ENCODE measurements at regions not wholly inside any gene's neighbourhood (a gene's known extent, or its start where the extent isn't known, plus 50 kb on each side); places are given as distances from the start of the nearest gene placed in this dataset.

- H3K27me3 ChIP-seq (replicated peaks in 2 of 5; ENCODE audit: control insufficient read depth in 4 of 5, insufficient read depth in 5 of 5, low read length in 4 of 5): peaks cover 0 to 5% (median 0%) of the 10 kb centered on the region in 5 experiments
- H3K27ac ChIP-seq (ENCODE audit: insufficient read depth in 1 of 2, low read depth in 1 of 2, low read length in 2 of 2, poor library complexity in 1 of 2, severe bottlenecking in 2 of 2): no peak overlapping the region
- H3K4me1 ChIP-seq (ENCODE audit: control extremely low read depth in 1 of 4, control insufficient read depth in 4 of 4, insufficient read depth in 4 of 4, low read length in 3 of 4): no peaks in the 10 kb centered on the region
- H3K4me3 ChIP-seq (ENCODE audit: control insufficient read depth in 1 of 7, extremely low read depth in 1 of 7, insufficient read depth in 4 of 7, low read depth in 2 of 7, low read length in 6 of 7): no peak overlapping the region
- H3K9me3 ChIP-seq (ENCODE audit: control extremely low read depth in 1 of 5, control insufficient read depth in 4 of 5, insufficient read depth in 2 of 5, low read depth in 1 of 5, low read length in 4 of 5): no peaks in the 10 kb centered on the region
- no peak for DNase-seq
- ChIA-PET CTCF (no interaction called here), POLR2A (no interaction called here)
- H3K36me3 ChIP-seq (ENCODE audit: control insufficient read depth in 4 of 4, insufficient read depth in 4 of 4, low read length in 3 of 4): no peaks in the 10 kb centered on the region
- WGBS (ENCODE audit: insufficient coverage): 100% methylated on average over 5 of the region's 10 CpGs
These were observed 239.2 kb upstream of the PLET1 start for GRCh38 chr11:112499881-112500204.

DNA sequence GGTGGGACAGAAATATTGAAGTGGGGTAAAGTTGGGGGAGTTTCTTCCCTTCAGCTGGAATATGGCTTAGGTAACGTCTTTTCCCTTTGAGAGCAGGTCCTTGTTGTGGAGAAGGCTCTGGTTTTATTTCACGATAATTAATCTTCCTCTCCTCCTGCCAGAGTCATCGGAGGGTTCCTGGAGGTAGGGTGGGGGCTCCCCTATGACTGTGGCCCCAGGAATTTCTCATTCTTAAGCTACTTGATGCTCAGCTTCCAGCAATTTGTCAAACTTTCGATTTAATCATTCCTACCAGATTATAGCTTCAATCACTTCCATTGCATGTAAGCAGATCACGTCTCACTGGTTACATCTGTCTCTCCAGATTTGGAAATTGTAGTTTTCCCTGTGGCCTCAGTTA lies 242.8 kb upstream of the PLET1 start:
- DNase-seq: no peak
- Histone ChIP-seq H3K27ac (ENCODE audit: insufficient read depth in 1 of 2, low read depth in 1 of 2, low read length in 2 of 2, poor library complexity in 1 of 2, severe bottlenecking in 2 of 2) (no peak overlapping the region), H3K4me3 (ENCODE audit: control insufficient read depth in 1 of 7, extremely low read depth in 1 of 7, insufficient read depth in 4 of 7, low read depth in 2 of 7, low read length in 6 of 7) (no peak overlapping the region), H3K27me3 (replicated peaks in 2 of 5; ENCODE audit: control insufficient read depth in 4 of 5, insufficient read depth in 5 of 5, low read length in 4 of 5) (peaks cover 0 to 5% (median 0%) of the 10 kb centered on the region in 5 experiments), H3K36me3 (ENCODE audit: control insufficient read depth in 4 of 4, insufficient read depth in 4 of 4, low read length in 3 of 4) (no peaks in the 10 kb centered on the region), H3K9me3 (ENCODE audit: control extremely low read depth in 1 of 5, control insufficient read depth in 4 of 5, insufficient read depth in 2 of 5, low read depth in 1 of 5, low read length in 4 of 5) (no peaks in the 10 kb centered on the region), H3K4me1 (ENCODE audit: control extremely low read depth in 1 of 4, control insufficient read depth in 4 of 4, insufficient read depth in 4 of 4, low read length in 3 of 4) (peaks cover 0 to 2% (median 0%) of the 10 kb centered on the region in 4 experiments)
- WGBS (ENCODE audit: insufficient coverage): 91% methylated on average over 4 of the region's 5 CpGs
- ChIA-PET CTCF (interaction anchor here (0.9 kb wide), 1 partner anchor 10 kb away, joined by 3 read pairs; no protein-coding TSS in a partner anchor), POLR2A (no interaction called here)

DNA sequence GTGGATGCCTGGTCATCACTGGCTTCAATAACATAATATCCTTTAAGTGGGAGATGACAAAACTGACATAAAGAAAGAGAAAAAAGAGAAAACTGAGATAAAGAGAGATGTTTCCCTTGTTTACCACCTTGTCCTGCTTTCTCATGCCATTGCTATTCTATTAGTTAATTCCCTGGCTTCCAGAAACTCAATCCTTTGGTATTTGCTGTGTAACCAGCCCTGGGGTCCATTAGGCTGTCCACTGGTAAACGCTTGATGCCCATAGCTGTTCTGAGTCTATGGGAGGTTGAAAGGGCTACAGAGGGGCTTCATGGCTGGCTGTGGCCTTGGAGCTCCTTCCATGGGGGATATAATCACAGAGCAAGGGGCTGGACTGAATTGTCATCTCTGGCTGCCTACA lies 243.4 kb upstream of the PLET1 start:
- ChIA-PET CTCF (interaction anchor here (0.9 kb wide), 1 partner anchor 25 kb away, joined by 4 read pairs; no protein-coding TSS in a partner anchor), POLR2A (no interaction called here)
- H3K27me3 ChIP-seq (replicated peaks in 2 of 5; ENCODE audit: control insufficient read depth in 4 of 5, insufficient read depth in 5 of 5, low read length in 4 of 5): peaks cover 0 to 3% (median 0%) of the 10 kb centered on the region in 5 experiments
- H3K4me3 ChIP-seq (ENCODE audit: control insufficient read depth in 1 of 7, extremely low read depth in 1 of 7, insufficient read depth in 4 of 7, low read depth in 2 of 7, low read length in 6 of 7): no peak overlapping the region
- 100% methylated on average over 1 of the region's 1 CpG for WGBS (ENCODE audit: insufficient coverage)
- no peaks in the 10 kb centered on the region for H3K9me3 ChIP-seq (ENCODE audit: control extremely low read depth in 1 of 5, control insufficient read depth in 4 of 5, insufficient read depth in 2 of 5, low read depth in 1 of 5, low read length in 4 of 5)
- H3K4me1 ChIP-seq (ENCODE audit: control extremely low read depth in 1 of 4, control insufficient read depth in 4 of 4, insufficient read depth in 4 of 4, low read length in 3 of 4): peaks cover 0 to 5% (median 0%) of the 10 kb centered on the region in 4 experiments
- no peak overlapping the region for H3K27ac ChIP-seq (ENCODE audit: insufficient read depth in 1 of 2, low read depth in 1 of 2, low read length in 2 of 2, poor library complexity in 1 of 2, severe bottlenecking in 2 of 2)
- H3K36me3 ChIP-seq (ENCODE audit: control insufficient read depth in 4 of 4, insufficient read depth in 4 of 4, low read length in 3 of 4): no peaks in the 10 kb centered on the region
- no peak for DNase-seq

- peaks cover 0 to 1% (median 0%) of the 10 kb centered on the region in 5 experiments for H3K27me3 ChIP-seq (replicated peaks in 2 of 5; ENCODE audit: control insufficient read depth in 4 of 5, insufficient read depth in 5 of 5, low read length in 4 of 5)
- CTCF ChIA-PET: no interaction called here
- no peak for DNase-seq
- H3K4me1 ChIP-seq (ENCODE audit: control extremely low read depth in 1 of 4, control insufficient read depth in 4 of 4, insufficient read depth in 4 of 4, low read length in 3 of 4): peaks cover 0 to 5% (median 0%) of the 10 kb centered on the region in 4 experiments
- POLR2A ChIA-PET: no interaction called here
- H3K9me3 ChIP-seq (ENCODE audit: control extremely low read depth in 1 of 5, control insufficient read depth in 4 of 5, insufficient read depth in 2 of 5, low read depth in 1 of 5, low read length in 4 of 5): no peaks in the 10 kb centered on the region
- WGBS (ENCODE audit: insufficient coverage): no CpG with 5 or more reads among the region's 1 CpG
- no peak overlapping the region for H3K4me3 ChIP-seq (ENCODE audit: control insufficient read depth in 1 of 7, extremely low read depth in 1 of 7, insufficient read depth in 4 of 7, low read depth in 2 of 7, low read length in 6 of 7)
- no peaks in the 10 kb centered on the region for H3K36me3 ChIP-seq (ENCODE audit: control insufficient read depth in 4 of 4, insufficient read depth in 4 of 4, low read length in 3 of 4)
- no peak overlapping the region for H3K27ac ChIP-seq (ENCODE audit: insufficient read depth in 1 of 2, low read depth in 1 of 2, low read length in 2 of 2, poor library complexity in 1 of 2, severe bottlenecking in 2 of 2)
These were observed 246.2 kb upstream of the PLET1 start for GRCh38 chr11:112506852-112507251.

DNA sequence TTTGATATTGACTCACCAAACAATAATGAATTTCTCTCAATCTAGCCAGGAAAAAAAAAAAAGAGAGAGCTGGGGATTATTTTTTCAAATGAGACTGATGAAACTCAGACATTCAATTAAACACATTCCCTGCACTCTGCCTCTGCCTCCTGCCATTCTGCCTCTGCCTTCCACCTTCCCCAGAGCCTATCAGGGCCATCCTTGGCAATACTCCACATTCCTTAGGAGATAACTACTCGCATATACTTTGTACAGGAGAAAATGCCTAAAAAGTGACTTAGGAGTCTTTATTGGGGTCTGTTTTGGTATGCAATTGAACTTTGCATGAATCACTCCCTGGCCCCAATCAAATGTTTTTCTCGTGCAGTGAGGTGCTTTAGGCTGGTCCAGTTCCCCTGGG lies 246.6 kb upstream of the PLET1 start:
- H3K4me1 ChIP-seq (ENCODE audit: control extremely low read depth in 1 of 4, control insufficient read depth in 4 of 4, insufficient read depth in 4 of 4, low read length in 3 of 4): peaks cover 0 to 5% (median 0%) of the 10 kb centered on the region in 4 experiments
- ChIA-PET POLR2A (no interaction called here), CTCF (no interaction called here)
- WGBS (ENCODE audit: insufficient coverage): 100% methylated on average over 2 of the region's 2 CpGs
- no peak for DNase-seq
- H3K9me3 ChIP-seq (ENCODE audit: control extremely low read depth in 1 of 5, control insufficient read depth in 4 of 5, insufficient read depth in 2 of 5, low read depth in 1 of 5, low read length in 4 of 5): no peaks in the 10 kb centered on the region
- peaks cover 0 to 1% (median 0%) of the 10 kb centered on the region in 5 experiments for H3K27me3 ChIP-seq (replicated peaks in 2 of 5; ENCODE audit: control insufficient read depth in 4 of 5, insufficient read depth in 5 of 5, low read length in 4 of 5)
- H3K27ac ChIP-seq (ENCODE audit: insufficient read depth in 1 of 2, low read depth in 1 of 2, low read length in 2 of 2, poor library complexity in 1 of 2, severe bottlenecking in 2 of 2): no peak overlapping the region
- no peaks in the 10 kb centered on the region for H3K36me3 ChIP-seq (ENCODE audit: control insufficient read depth in 4 of 4, insufficient read depth in 4 of 4, low read length in 3 of 4)
- no peak overlapping the region for H3K4me3 ChIP-seq (ENCODE audit: control insufficient read depth in 1 of 7, extremely low read depth in 1 of 7, insufficient read depth in 4 of 7, low read depth in 2 of 7, low read length in 6 of 7)

DNA sequence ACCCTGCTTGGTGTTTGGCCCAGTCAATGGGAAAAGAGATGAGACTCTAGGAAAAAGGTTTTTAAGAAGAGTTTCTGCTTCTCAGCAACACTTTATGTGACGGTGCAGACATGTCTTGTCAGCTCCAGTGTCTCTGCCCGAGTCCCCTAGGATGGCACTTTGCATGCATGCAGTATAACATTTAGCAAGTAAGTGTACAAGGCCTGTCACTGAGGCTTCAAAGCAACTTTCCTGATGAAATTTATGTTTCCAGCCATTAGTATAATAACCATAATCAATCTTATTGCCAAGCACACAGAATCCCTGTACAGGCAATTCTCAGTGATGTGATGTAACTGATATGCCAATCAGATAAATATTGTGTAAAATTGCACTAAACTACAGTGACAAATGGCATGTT lies 248.1 kb upstream of the PLET1 start:
- H3K4me1 ChIP-seq (ENCODE audit: control extremely low read depth in 1 of 4, control insufficient read depth in 4 of 4, insufficient read depth in 4 of 4, low read length in 3 of 4): peaks cover 0 to 5% (median 0%) of the 10 kb centered on the region in 4 experiments
- WGBS (ENCODE audit: insufficient coverage): 100% methylated on average over 2 of the region's 2 CpGs
- no peak for DNase-seq
- ChIA-PET POLR2A (no interaction called here), CTCF (no interaction called here)
- no peak overlapping the region for H3K4me3 ChIP-seq (ENCODE audit: control insufficient read depth in 1 of 7, extremely low read depth in 1 of 7, insufficient read depth in 4 of 7, low read depth in 2 of 7, low read length in 6 of 7)
- no peak overlapping the region for H3K27ac ChIP-seq (ENCODE audit: insufficient read depth in 1 of 2, low read depth in 1 of 2, low read length in 2 of 2, poor library complexity in 1 of 2, severe bottlenecking in 2 of 2)
- H3K27me3 ChIP-seq (replicated peaks in 2 of 5; ENCODE audit: control insufficient read depth in 4 of 5, insufficient read depth in 5 of 5, low read length in 4 of 5): peaks cover 0 to 2% (median 0%) of the 10 kb centered on the region in 5 experiments
- H3K36me3 ChIP-seq (ENCODE audit: control insufficient read depth in 4 of 4, insufficient read depth in 4 of 4, low read length in 3 of 4): no peaks in the 10 kb centered on the region
- no peaks in the 10 kb centered on the region for H3K9me3 ChIP-seq (ENCODE audit: control extremely low read depth in 1 of 5, control insufficient read depth in 4 of 5, insufficient read depth in 2 of 5, low read depth in 1 of 5, low read length in 4 of 5)

DNA sequence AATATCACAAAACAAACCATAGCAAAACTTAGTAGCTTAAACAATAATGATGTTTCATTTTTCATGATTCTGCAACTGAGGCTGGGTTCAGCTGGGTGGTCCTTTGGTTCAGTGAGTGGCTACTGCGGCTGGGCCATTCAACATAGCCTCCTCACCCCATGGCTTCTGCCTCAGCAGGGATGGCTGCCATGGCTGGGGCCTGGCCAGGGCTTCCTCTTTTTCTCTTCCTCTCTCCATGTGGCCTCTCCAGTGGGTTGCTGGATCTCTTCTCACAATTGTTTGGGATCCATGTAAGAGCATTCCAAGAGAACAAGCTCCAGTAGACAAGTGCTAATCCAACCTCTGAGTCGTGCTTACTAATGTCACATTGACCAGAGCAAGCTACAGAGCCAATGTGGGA lies 248.6 kb upstream of the PLET1 start:
- POLR2A ChIA-PET: no interaction called here
- no CpG with 5 or more reads among the region's 2 CpGs for WGBS (ENCODE audit: insufficient coverage)
- CTCF ChIA-PET: no interaction called here

More for the DNA sequence above, 248.6 kb upstream of the PLET1 start:
- Histone ChIP-seq H3K4me3 (ENCODE audit: control insufficient read depth in 1 of 7, extremely low read depth in 1 of 7, insufficient read depth in 4 of 7, low read depth in 2 of 7, low read length in 6 of 7) (no peak overlapping the region), H3K9me3 (ENCODE audit: control extremely low read depth in 1 of 5, control insufficient read depth in 4 of 5, insufficient read depth in 2 of 5, low read depth in 1 of 5, low read length in 4 of 5) (no peaks in the 10 kb centered on the region), H3K36me3 (ENCODE audit: control insufficient read depth in 4 of 4, insufficient read depth in 4 of 4, low read length in 3 of 4) (no peaks in the 10 kb centered on the region), H3K4me1 (ENCODE audit: control extremely low read depth in 1 of 4, control insufficient read depth in 4 of 4, insufficient read depth in 4 of 4, low read length in 3 of 4) (peaks cover 0 to 9% (median 0%) of the 10 kb centered on the region in 4 experiments), H3K27me3 (replicated peaks in 2 of 5; ENCODE audit: control insufficient read depth in 4 of 5, insufficient read depth in 5 of 5, low read length in 4 of 5) (peaks cover 0 to 2% (median 0%) of the 10 kb centered on the region in 5 experiments), H3K27ac (ENCODE audit: insufficient read depth in 1 of 2, low read depth in 1 of 2, low read length in 2 of 2, poor library complexity in 1 of 2, severe bottlenecking in 2 of 2) (no peak overlapping the region)
- no peak for DNase-seq
